IMR-90 (cell line): ENCODE measurements at regions not wholly inside any gene's neighbourhood (a gene's known extent, or its start where the extent isn't known, plus 50 kb on each side); places are given as distances from the start of the nearest gene placed in this dataset.

Source experiments
- ATAC-seq: fragments of 200-7000 bp; cut with Tn5 transposase; 2 replicates; pipeline ENCODE4 v1.9.1; 2020; ENCODE audit warnings: low read depth, mild to moderate bottlenecking, moderate library complexity
- BruUV-seq: library from RNA; stranded (reverse); fragments of 400-500 nt; replicated peaks from 2 replicates; lab custom pipeline; 2021; lab: Mats Ljungman, UMichigan
- CTCF ChIA-PET: fragments of 300-600 bp; formaldehyde crosslinking; extraction: SDS; loops from one replicate; lab custom pipeline; 2021; ENCODE audit warnings: antibody characterized with exemption; lab: Yijun Ruan, JAX
- POLR2A ChIA-PET: fragments of 300-600 bp; sonication (Branson Sonifier 250); formaldehyde crosslinking; loops from one replicate; lab custom pipeline; 2022; ENCODE audit warnings: antibody characterized with exemption; ENCODE audit not compliant: unreplicated experiment; lab: Charles Lee
- DNase-seq: peaks from one replicate; pipeline ENCODE4 v3.0.0; 2013
- H2AFZ ChIP-seq: replicated peaks from 2 replicates; pipeline ENCODE3; 2013; ENCODE audit warnings: low read length, mild to moderate bottlenecking; ENCODE audit not compliant: poor library complexity
- H2AK5ac ChIP-seq: 2 replicates; pipeline ENCODE4 v1.6.1; 2013; ENCODE audit warnings: low read depth, low read length, inconsistent platforms
- H2AK9ac ChIP-seq: replicated peaks from 2 replicates; pipeline ENCODE3; 2013; ENCODE audit warnings: mild to moderate bottlenecking, low read depth, low read length, moderate library complexity; ENCODE audit not compliant: poor library complexity
- H2BK120ac ChIP-seq: 2 replicates; pipeline ENCODE4 v1.6.1; 2013; ENCODE audit warnings: low read depth, low read length, inconsistent platforms
- H2BK15ac ChIP-seq: 3 replicates; pipeline ENCODE4 v1.6.1; 2013; ENCODE audit warnings: low read depth, low read length, inconsistent platforms
- H2BK20ac ChIP-seq: 2 replicates; pipeline ENCODE4 v1.6.1; 2013; ENCODE audit warnings: low read depth, mild to moderate bottlenecking, inconsistent platforms, low read length, moderate library complexity
- H2BK5ac ChIP-seq: 2 replicates; pipeline ENCODE4 v1.6.1; 2013; ENCODE audit warnings: mild to moderate bottlenecking, low read depth, low read length, inconsistent platforms; ENCODE audit not compliant: poor library complexity, severe bottlenecking
- H3K14ac ChIP-seq: replicated peaks from 2 replicates; pipeline ENCODE4 v1.6.1; 2013; ENCODE audit warnings: low read depth, low read length, inconsistent platforms
- H3K18ac ChIP-seq: 2 replicates; pipeline ENCODE4 v1.6.1; 2013; ENCODE audit warnings: low read depth, low read length, control low read depth
- H3K23ac ChIP-seq: 2 replicates; pipeline ENCODE4 v1.6.1; 2013; ENCODE audit warnings: low read depth, low read length, inconsistent platforms
- H3K27ac ChIP-seq: 2 replicates; pipeline ENCODE4 v1.5.1; 2013; ENCODE audit warnings: mild to moderate bottlenecking, control low read depth, low read length; ENCODE audit not compliant: insufficient read depth
- H3K27me3 ChIP-seq: 2 replicates; pipeline ENCODE4 v1.6.1; 2013; ENCODE audit warnings: low read length; ENCODE audit not compliant: control insufficient read depth, insufficient read depth
- H3K36me3 ChIP-seq: 2 replicates; pipeline ENCODE4 v1.6.1; 2013; ENCODE audit warnings: low read length, mixed read lengths; ENCODE audit not compliant: control insufficient read depth, insufficient read depth
- H3K4ac ChIP-seq: 2 replicates; pipeline ENCODE4 v1.6.1; 2013; ENCODE audit warnings: low read depth, low read length, inconsistent platforms
- H3K4me1 ChIP-seq: 2 replicates; pipeline ENCODE4 v1.6.1; 2013; ENCODE audit warnings: low read length, mixed read lengths; ENCODE audit not compliant: control insufficient read depth, insufficient read depth
- H3K4me2 ChIP-seq: 2 replicates; pipeline ENCODE4 v1.6.1; 2013; ENCODE audit warnings: low read depth, mild to moderate bottlenecking, control low read depth, low read length, moderate library complexity
- H3K4me3 ChIP-seq: 2 replicates; pipeline ENCODE4 v1.5.1; 2013; ENCODE audit warnings: low read depth, mild to moderate bottlenecking, control low read depth, low read length, moderate library complexity; ENCODE audit not compliant: insufficient read depth
- H3K56ac ChIP-seq: 2 replicates; pipeline ENCODE4 v1.6.1; 2013; ENCODE audit warnings: low read length, inconsistent platforms; ENCODE audit not compliant: insufficient read depth; ENCODE audit errors: extremely low read depth
- H3K79me1 ChIP-seq, 2 experiments: 2 replicates each; pipeline ENCODE4 v1.6.1; 2013; ENCODE audit warnings: low read length in 2 of 2, inconsistent platforms in 1 of 2, low read depth in 1 of 2
- H3K9ac ChIP-seq: 2 replicates; pipeline ENCODE4 v1.6.1; 2013; ENCODE audit warnings: low read depth, low read length, control low read depth
- H3K9me1 ChIP-seq: 2 replicates; pipeline ENCODE4 v1.6.1; 2013; ENCODE audit warnings: low read length, inconsistent platforms; ENCODE audit not compliant: insufficient read depth
- H3K9me3 ChIP-seq: 2 replicates; pipeline ENCODE4 v1.6.1; 2013; ENCODE audit warnings: low read length; ENCODE audit not compliant: control insufficient read depth, insufficient read depth
- H4K20me1 ChIP-seq: 2 replicates; pipeline ENCODE4 v1.6.1; 2013; ENCODE audit warnings: low read length, inconsistent platforms; ENCODE audit not compliant: insufficient read depth
- H4K5ac ChIP-seq: 2 replicates; pipeline ENCODE4 v1.6.1; 2013; ENCODE audit warnings: mild to moderate bottlenecking, low read depth, low read length, control low read depth
- H4K8ac ChIP-seq, 2 experiments: 2 replicates each; pipeline ENCODE4 v1.6.1; 2013; ENCODE audit warnings: low read depth in 2 of 2, low read length in 2 of 2, control low read depth in 1 of 2, inconsistent platforms in 1 of 2
- H4K91ac ChIP-seq: 2 replicates; pipeline ENCODE4 v1.6.1; 2013; ENCODE audit warnings: low read depth, low read length, inconsistent platforms; ENCODE audit not compliant: insufficient read depth
- BHLHE40 ChIP-seq: fragments of 150-350 bp; IDR thresholded peaks from 2 replicates; pipeline ENCODE4 v1.6.1; 2016; ENCODE audit warnings: mild to moderate bottlenecking, low read depth, low read length
- dilution Hi-C: fragments of 300-500 bp; cut with HindIII; formaldehyde crosslinking; loops from one replicate; pipeline ENCODE4 v1.14.3; 2018; ENCODE audit warnings: low sequenced_read_pairs; ENCODE audit not compliant: unreplicated experiment
- in situ Hi-C: fragments of 300-500 bp; cut with MboI; formaldehyde crosslinking; loops from 3 replicates; pipeline ENCODE4 v1.14.3; 2019; ENCODE audit warnings: low sequenced_read_pairs, inconsistent platforms, mixed read lengths
- intact Hi-C: fragments of 100-400 bp; cut with micrococcal nuclease; formaldehyde crosslinking; loops from 2 replicates; pipeline ENCODE4 v1.10.0; 2022

GRCh38 chr9:116015855-116016254 lies 137.7 kb upstream of the PAPPA start:
- CTCF ChIA-PET: no interaction called here
- Histone ChIP-seq H3K9me1 (no peaks in the 10 kb centered on the region), H3K18ac (no peak overlapping the region), H2BK15ac (no peak overlapping the region), H3K14ac (no peak overlapping the region), H4K20me1 (no peaks in the 10 kb centered on the region), H3K9ac (no peak overlapping the region), H2BK120ac (no peak overlapping the region), H3K27me3 (no peaks in the 10 kb centered on the region), H2BK20ac (no peak overlapping the region), H3K56ac (no peak overlapping the region), H2AFZ (no peak overlapping the region), H3K27ac (no peak overlapping the region), H3K23ac (no peak overlapping the region), H2BK5ac (no peak overlapping the region), H4K5ac (no peak overlapping the region), H2AK9ac (no peak overlapping the region), H4K91ac (no peak overlapping the region), H2AK5ac (no peak overlapping the region), H3K4me2 (no peak overlapping the region), H4K8ac (no peak overlapping the region), H3K36me3 (no peaks in the 10 kb centered on the region), H3K4ac (no peak overlapping the region), H3K4me3 (no peak overlapping the region), H3K79me1 (no peaks in the 10 kb centered on the region), H3K4me1 (no peaks in the 10 kb centered on the region), H3K9me3 (no peaks in the 10 kb centered on the region)
- TF ChIP-seq BHLHE40: no peak
- DNase-seq (no peak), ATAC-seq (no peak)
- dilution Hi-C loops (no loop called here), in situ Hi-C loops (no loop called here), intact Hi-C loops (no loop called here)
- BruUV-seq: no TSS peak
- POLR2A ChIA-PET: no interaction called here
